Lower lobe of right lung (tissue), 2 donors: ENCODE measurements at regions not wholly inside any gene's neighbourhood (a gene's known extent, or its start where the extent isn't known, plus 50 kb on each side); places are given as distances from the start of the nearest gene placed in this dataset.

Source experiments
- ATAC-seq, 2 donors: fragments of 200-7000 bp; cut with Tn5 transposase; one replicate each; pipeline ENCODE4 v1.9.1; 2020 to 2022; ENCODE audit warnings: mild to moderate bottlenecking in 2 of 2, moderate library complexity in 2 of 2
- DNase-seq: peaks from one replicate; pipeline ENCODE4 v3.0.0-alpha.2; 2020
- H3K27ac ChIP-seq: fragments of 200-600 bp; one replicate; pipeline ENCODE4 v1.8.0; 2022
- H3K27me3 ChIP-seq: fragments of 200-600 bp; one replicate; pipeline ENCODE4 v1.8.0; 2022; ENCODE audit warnings: low read depth
- H3K36me3 ChIP-seq: fragments of 200-600 bp; one replicate; pipeline ENCODE4 v1.8.0; 2022; ENCODE audit warnings: mild to moderate bottlenecking
- H3K4me1 ChIP-seq: fragments of 200-600 bp; one replicate; pipeline ENCODE4 v1.8.0; 2022
- H3K4me3 ChIP-seq: fragments of 200-600 bp; one replicate; pipeline ENCODE4 v1.8.0; 2022; ENCODE audit warnings: mild to moderate bottlenecking
- H3K9me3 ChIP-seq: fragments of 200-600 bp; one replicate; pipeline ENCODE4 v1.8.0; 2022
- intact Hi-C: fragments of 100-400 bp; cut with DNase I; formaldehyde crosslinking; loops from one replicate; pipeline ENCODE4 v1.11.0; 2022
- TF ChIP-seq, protein P1 (sequence below): fragments of 200-600 bp; IDR thresholded peaks from one replicate; pipeline ENCODE4 v1.8.0; 2022; ENCODE audit warnings: antibody characterized with exemption, mild to moderate bottlenecking
- donor health status: DM: no; HTN: yes; CAD: no; lungs with severe emphysema.

DNA sequence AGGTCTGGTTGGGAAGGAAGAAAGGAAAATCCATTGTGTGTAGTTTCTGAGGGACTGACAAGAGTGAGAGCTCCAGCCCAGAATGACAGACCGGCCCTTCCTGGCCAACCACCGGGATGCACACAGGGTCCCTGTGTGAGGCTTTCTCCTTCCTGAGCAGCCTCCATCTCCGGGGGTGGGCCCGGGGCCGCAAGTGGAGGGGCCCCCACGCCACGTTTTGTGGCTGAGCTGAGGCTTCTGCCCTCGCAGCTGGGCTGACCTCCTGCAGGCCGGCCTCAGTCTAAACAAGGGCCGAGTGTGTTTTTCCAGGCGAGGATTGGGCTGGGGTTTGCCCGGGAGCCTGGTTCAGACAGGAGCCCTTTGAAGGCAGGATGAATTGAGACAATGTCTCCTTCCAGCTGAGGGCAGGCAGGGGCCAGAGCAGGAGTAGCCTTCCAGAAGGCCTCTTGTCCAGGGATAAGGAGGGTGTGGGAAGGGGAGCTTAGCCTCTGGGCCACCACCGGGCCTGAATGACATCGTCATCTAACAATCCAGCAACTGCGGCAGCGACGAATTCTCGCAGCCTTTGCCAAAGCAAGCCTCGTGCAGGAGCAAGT, 96.5 kb upstream of the NCOR2 start:
- Histone ChIP-seq H3K4me1 (peaks cover 23% of the 10 kb centered on the region), H3K27me3 (no peaks in the 10 kb centered on the region), H3K4me3 (no peak overlapping the region), H3K9me3 (peaks cover 8% of the 10 kb centered on the region), H3K27ac (no peak overlapping the region), H3K36me3 (no peaks in the 10 kb centered on the region)
- DNase-seq (no peak), ATAC-seq (no peak)
- intact Hi-C loops: no loop called here
- TF ChIP-seq, protein P1, sequence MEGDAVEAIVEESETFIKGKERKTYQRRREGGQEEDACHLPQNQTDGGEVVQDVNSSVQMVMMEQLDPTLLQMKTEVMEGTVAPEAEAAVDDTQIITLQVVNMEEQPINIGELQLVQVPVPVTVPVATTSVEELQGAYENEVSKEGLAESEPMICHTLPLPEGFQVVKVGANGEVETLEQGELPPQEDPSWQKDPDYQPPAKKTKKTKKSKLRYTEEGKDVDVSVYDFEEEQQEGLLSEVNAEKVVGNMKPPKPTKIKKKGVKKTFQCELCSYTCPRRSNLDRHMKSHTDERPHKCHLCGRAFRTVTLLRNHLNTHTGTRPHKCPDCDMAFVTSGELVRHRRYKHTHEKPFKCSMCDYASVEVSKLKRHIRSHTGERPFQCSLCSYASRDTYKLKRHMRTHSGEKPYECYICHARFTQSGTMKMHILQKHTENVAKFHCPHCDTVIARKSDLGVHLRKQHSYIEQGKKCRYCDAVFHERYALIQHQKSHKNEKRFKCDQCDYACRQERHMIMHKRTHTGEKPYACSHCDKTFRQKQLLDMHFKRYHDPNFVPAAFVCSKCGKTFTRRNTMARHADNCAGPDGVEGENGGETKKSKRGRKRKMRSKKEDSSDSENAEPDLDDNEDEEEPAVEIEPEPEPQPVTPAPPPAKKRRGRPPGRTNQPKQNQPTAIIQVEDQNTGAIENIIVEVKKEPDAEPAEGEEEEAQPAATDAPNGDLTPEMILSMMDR: no peak

DNA sequence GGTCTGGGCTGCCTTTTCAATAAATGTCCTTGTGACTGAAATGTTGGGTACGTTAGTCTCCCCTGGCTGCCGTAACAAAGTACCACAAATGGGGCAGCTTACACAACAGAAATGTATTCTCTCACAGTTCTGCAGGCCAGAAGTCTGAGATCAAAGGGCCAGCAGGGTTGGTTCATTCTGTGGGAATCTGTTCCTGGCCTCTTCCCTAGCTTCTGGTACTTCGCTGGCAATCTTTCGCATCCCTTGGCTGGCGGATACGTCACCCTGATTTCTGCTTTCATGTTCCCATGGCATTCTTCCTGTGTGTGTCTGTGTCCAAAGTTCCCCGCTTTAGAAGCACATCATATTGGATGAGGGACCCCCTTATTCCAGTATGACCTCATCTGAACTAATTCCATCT, 95.8 kb upstream of the NCOR2 start:
- no peak for DNase-seq
- peaks cover 16% of the 10 kb centered on the region for H3K4me1 ChIP-seq
- peaks cover 8% of the 10 kb centered on the region for H3K9me3 ChIP-seq
- TF ChIP-seq, protein P1: no peak
- no peak for ATAC-seq
- H3K36me3 ChIP-seq: no peaks in the 10 kb centered on the region
- no peaks in the 10 kb centered on the region for H3K27me3 ChIP-seq
- H3K4me3 ChIP-seq: no peak overlapping the region
- no peak overlapping the region for H3K27ac ChIP-seq
- intact Hi-C loops: no loop called here

DNA sequence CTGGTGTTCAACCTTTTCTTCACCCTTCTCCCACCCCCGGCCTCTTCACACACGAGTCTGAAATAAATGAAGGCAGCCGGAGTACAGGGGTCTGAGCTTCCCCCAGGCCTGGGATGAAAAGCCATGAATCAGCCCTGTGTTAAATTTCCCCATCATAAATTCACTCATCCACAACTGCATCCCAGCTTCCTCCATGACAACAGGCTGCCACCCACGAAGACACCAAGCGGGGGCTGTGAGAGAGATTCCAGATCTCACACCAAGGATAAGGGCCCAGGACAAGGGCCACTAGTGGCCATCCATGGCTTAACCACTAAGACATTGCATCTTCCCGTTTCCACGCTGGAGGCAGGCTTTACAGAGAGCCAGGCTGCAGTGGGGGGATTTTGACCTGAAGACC, 93.9 kb upstream of the NCOR2 start:
- intact Hi-C loops: no loop called here
- H3K9me3 ChIP-seq: peaks cover 1% of the 10 kb centered on the region
- peak overlapping the region; percentile 31 for H3K27ac ChIP-seq
- DNase-seq (no peak), ATAC-seq (no peak)
- no peaks in the 10 kb centered on the region for H3K36me3 ChIP-seq
- TF ChIP-seq, protein P1: no peak
- H3K4me3 ChIP-seq: no peak overlapping the region
- H3K4me1 ChIP-seq: peaks cover 15% of the 10 kb centered on the region
- no peaks in the 10 kb centered on the region for H3K27me3 ChIP-seq

DNA sequence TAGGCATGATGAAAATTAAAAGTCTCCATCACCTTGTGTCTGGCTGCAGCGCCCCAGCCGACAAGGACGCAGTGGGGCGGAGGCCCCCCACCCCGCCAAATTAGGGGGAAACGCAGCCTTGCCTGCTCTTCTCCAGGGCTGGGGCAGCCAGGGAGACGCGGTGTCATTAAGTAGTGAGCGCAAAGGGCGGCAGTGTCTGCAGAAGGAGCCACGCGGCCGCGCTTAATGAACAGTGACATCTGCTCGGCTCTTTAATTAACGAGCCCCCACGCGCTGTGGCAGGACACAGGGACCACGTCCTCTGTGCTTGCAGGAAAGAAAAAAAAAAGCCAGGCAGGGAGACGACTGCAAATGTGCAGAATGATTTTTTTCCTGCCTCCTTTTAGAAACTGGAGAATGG, 93.4 kb upstream of the NCOR2 start:
- no peak for ATAC-seq
- intact Hi-C loops: no loop called here
- DNase-seq: no peak

DNA sequence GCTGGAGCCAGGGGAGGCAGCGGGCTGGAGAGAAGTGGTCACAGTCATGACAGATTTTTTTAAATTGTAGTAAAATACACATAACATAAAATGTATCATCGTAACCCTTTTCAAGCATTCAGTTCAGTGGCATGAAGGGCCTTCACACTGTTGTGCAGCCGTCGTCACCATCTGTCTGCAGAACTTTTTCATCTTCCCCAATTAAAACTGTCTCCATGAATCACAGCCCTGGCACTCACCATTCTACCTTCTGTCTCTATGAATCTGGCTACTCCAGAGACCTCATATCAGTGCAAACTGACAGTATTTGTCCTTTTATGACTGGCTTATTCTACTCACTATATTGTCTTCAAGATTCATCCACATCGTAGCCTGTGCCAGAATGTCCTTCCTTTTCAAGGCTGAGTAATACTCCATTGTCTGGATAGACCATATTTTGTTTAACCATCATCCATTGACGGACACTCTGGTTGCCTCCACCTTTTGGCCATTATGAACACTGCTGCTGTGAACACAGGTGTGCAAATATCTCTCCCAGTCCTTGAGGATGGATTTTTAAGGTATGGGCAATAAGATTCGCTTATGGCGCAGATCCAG, 91.5 kb upstream of the NCOR2 start:
- H3K27ac ChIP-seq: no peak overlapping the region
- no peaks in the 10 kb centered on the region for H3K27me3 ChIP-seq
- TF ChIP-seq, protein P1: no peak
- no peaks in the 10 kb centered on the region for H3K36me3 ChIP-seq
- no peak for ATAC-seq
- H3K4me1 ChIP-seq: peaks cover 24% of the 10 kb centered on the region
- no peak for DNase-seq
- H3K9me3 ChIP-seq: no peaks in the 10 kb centered on the region
- no peak overlapping the region for H3K4me3 ChIP-seq
- intact Hi-C loops: no loop called here

More for the DNA sequence above, 93.4 kb upstream of the NCOR2 start:
- Histone ChIP-seq H3K36me3 (no peaks in the 10 kb centered on the region), H3K27ac (no peak overlapping the region), H3K4me3 (no peak overlapping the region), H3K4me1 (peaks cover 19% of the 10 kb centered on the region), H3K27me3 (no peaks in the 10 kb centered on the region), H3K9me3 (no peaks in the 10 kb centered on the region)
- TF ChIP-seq, protein P1: no peak
